ENCODE measurements at regions not wholly inside any gene's neighbourhood (a gene's known extent, or its start where the extent isn't known, plus 50 kb on each side); places are given as distances from the start of the nearest gene placed in this dataset.

GRCh38 chr6:165229216-165229615, 80.2 kb downstream of the C6orf118 start:
- DNase-seq = no peak

- DNase-seq = no peak
Measured at GRCh38 chr6:165227644-165228329, 81.6 kb downstream of the C6orf118 start.

- DNase-seq = no peak
Measured at GRCh38 chr6:165223736-165224135, 85.7 kb downstream of the C6orf118 start.

GRCh38 chr6:165223101-165223500, 86.3 kb downstream of the C6orf118 start:
- no peak for DNase-seq

- DNase-seq = no peak
Measured at GRCh38 chr6:165222315-165223025, 86.9 kb downstream of the C6orf118 start.

GRCh38 chr6:165220045-165220444, 89.4 kb downstream of the C6orf118 start:
- DNase-seq = no peak

GRCh38 chr6:165219629-165220028, 89.8 kb downstream of the C6orf118 start:
- DNase-seq = no peak

GRCh38 chr6:165218829-165219228, 90.6 kb downstream of the C6orf118 start:
- peak; percentile 23 for DNase-seq

- DNase-seq = no peak
Measured at GRCh38 chr6:165206798-165207197, 102.6 kb downstream of the C6orf118 start.

- no peak for DNase-seq
Measured at GRCh38 chr6:165205632-165206031, 103.8 kb downstream of the C6orf118 start.

- no peak for DNase-seq
Measured at GRCh38 chr6:165204807-165205545, 104.4 kb downstream of the C6orf118 start.

GRCh38 chr6:165200178-165200577, 109.2 kb downstream of the C6orf118 start:
- DNase-seq = no peak

GRCh38 chr6:165191461-165191860, 117.9 kb downstream of the C6orf118 start:
- no peak for DNase-seq

GRCh38 chr6:165186441-165187205, 122.8 kb downstream of the C6orf118 start:
- no peak for DNase-seq

GRCh38 chr6:165186041-165186440, 123.4 kb downstream of the C6orf118 start:
- DNase-seq = no peak

GRCh38 chr6:165184192-165184979, 125.0 kb downstream of the C6orf118 start:
- DNase-seq = no peak

- no peak for DNase-seq
Measured at GRCh38 chr6:165183496-165184140, 125.8 kb downstream of the C6orf118 start.

GRCh38 chr6:165183071-165183470, 126.3 kb downstream of the C6orf118 start:
- DNase-seq = no peak

GRCh38 chr6:165181951-165182414, 127.4 kb downstream of the C6orf118 start:
- no peak for DNase-seq

GRCh38 chr6:165178056-165178455, 131.3 kb downstream of the C6orf118 start:
- no peak for DNase-seq

GRCh38 chr6:165173484-165173883, 135.9 kb downstream of the C6orf118 start:
- no peak for DNase-seq

GRCh38 chr6:165167861-165168260, 141.5 kb downstream of the C6orf118 start:
- no peak for DNase-seq
